Activated CD4-positive, CD25-positive, alpha-beta regulatory T cell treated with anti-CD3 and anti-CD28 coated beads, Interleukin-2, amount 50 U/mL, for 24 hours (primary cell): ENCODE measurements at regions not wholly inside any gene's neighbourhood (a gene's known extent, or its start where the extent isn't known, plus 50 kb on each side); places are given as distances from the start of the nearest gene placed in this dataset.
A peak's percentile ranks its signal among the peaks of the same experiment; 100 is the strongest.

ENCODE experiments used
- ATAC-seq, 2 donors: fragments of 150-1000 bp; cut with Tn5 transposase; one replicate each; pipeline ENCODE4 v1.10.0; 2021; ENCODE audit warnings: mild to moderate bottlenecking in 1 of 2, moderate library complexity in 1 of 2

DNA sequence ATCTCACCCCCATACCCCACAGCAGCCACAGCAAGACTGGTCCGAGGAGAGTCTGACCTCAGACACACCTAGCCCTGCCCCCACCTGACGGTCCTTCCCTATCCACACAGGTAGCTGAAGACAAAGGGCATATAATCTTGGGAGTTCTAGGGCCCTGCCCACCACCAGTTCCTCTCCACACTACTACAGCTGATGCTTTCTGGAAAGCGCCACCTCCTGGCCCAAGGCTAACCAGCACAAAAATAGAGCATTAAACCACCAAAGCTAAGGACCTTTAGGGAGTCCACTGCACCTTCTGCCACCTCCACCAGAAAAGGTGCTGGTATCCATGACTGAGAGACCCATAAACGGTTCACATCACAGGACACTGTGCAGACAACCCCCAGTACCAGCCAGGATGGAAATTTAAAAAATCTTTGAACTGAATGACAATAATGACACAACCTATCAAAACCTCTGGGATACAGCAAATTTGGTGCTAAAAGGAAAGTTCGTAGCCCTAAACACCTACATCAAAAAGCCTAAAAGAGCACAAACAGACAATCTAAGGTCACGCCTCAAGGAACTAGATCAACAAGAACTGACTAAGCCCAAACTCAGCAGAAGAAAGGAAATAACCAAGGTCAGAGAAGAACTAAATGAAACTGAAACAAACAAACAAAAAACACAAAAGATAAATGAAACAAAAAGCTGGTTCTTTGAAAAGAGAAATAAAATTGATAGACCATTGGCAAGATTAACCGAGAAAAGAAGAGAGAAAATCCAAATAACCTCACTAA, 122.1 kb upstream of the TPRG1 start:
- ATAC-seq = peak; percentile 49 to 74

GRCh38 chr3:189053322-189053721, 118.4 kb upstream of the TPRG1 start:
- ATAC-seq = no peak

GRCh38 chr3:189056646-189057335, 115.0 kb upstream of the TPRG1 start:
- ATAC-seq = no peak

GRCh38 chr3:189057369-189057768, 114.4 kb upstream of the TPRG1 start:
- ATAC-seq = no peak

- ATAC-seq = no peak
These were observed 113.7 kb upstream of the TPRG1 start for GRCh38 chr3:189058071-189058470.

DNA sequence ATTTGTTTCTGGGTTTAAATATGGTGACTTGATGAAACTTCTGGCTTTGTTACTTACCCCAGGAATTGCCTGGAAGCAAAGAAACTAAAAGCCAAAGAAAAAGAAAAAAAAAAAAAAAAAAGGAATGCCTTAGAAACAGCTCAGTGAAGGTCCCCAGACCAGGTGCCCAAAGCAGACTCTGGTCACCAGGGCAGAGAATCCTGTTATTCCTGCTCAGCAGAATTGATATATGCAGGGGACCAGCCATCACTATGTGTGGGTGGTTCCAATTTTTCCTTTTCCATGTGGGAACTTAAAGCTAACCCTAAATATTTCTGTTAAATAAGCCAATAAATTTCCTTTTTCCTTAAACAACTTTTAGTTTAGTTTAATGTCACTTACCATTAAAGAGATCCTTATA, 100.8 kb upstream of the TPRG1 start:
- no peak for ATAC-seq

DNA sequence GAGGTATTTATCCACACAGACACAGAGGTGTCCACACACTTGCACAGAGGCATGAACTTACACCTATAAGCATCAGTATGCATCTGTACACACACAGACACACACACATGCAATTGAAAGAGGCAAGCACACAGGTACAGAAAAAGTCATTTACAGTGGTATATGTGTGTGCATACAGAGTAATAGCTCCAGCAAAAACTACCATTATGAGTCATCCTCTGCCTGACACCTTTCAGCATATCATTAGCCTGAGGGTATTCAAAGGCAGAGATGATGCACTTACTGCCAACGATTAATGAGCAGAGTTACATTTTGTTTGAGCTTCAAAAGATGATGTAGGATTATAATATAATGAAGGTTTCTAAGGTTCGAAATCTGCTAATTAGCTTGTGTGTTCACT, 100.3 kb upstream of the TPRG1 start:
- peak; percentile 100 for ATAC-seq

DNA sequence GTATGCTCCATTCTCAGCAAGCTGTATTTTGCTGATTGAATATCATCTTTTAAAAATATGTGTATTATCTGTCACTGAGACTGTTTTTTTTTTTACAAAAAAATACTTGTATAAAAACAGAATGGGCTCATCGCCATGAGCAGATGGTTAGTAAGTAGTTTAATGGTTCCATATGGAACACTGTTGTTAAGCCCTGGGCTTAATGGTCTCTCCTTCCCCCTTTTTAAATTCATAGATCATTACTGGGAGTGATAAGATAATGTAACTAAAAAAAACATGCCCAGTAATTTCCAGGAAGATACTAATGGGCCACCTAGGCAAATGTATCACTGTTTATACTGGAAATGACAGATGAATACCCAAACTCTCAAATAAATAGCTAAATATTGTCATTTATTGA, 95.3 kb upstream of the TPRG1 start:
- no peak for ATAC-seq

- no peak for ATAC-seq
These were observed 91.0 kb upstream of the TPRG1 start for GRCh38 chr3:189080745-189081144.

GRCh38 chr3:189082666-189083427, 88.9 kb upstream of the TPRG1 start:
- ATAC-seq = no peak

DNA sequence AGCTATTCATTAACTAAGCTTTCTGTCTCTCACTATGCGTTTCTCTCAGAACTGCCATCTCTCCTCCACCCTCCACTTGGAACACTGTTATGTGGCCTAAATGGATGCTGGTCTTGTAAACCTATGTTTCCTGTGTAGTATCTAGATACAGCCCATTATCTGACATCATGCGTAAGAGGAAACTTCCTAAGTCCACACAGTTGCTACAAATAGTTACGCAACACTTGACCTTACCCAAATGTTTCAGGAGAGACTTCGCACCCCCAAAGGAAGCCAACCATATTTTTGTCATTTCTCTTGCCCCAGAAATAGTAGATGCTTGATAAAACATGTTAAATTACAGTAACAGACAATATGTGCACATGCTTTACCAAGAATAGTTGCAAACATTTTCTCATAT, 87.2 kb upstream of the TPRG1 start:
- ATAC-seq = no peak

GRCh38 chr3:189092547-189092946, 79.2 kb upstream of the TPRG1 start:
- no peak for ATAC-seq

DNA sequence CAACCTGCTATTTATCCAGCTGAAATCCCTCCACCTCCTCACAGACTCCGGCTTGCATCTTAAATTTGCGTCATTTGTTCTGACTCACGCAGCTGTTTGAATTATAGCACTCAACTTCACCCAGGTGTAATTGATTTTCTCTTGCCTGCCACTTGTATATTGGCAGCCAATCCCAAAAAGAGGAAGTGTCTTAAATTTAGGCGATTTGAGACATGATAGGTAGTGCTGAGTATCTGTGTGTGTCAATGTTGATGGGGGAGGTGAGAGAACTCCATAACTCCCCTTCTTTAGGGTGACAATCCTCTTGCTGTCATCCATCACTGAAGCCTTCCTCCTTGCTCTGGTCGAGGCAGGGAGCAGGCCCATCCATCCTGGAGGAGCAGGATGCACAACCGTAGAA, 77.2 kb upstream of the TPRG1 start:
- no peak for ATAC-seq

DNA sequence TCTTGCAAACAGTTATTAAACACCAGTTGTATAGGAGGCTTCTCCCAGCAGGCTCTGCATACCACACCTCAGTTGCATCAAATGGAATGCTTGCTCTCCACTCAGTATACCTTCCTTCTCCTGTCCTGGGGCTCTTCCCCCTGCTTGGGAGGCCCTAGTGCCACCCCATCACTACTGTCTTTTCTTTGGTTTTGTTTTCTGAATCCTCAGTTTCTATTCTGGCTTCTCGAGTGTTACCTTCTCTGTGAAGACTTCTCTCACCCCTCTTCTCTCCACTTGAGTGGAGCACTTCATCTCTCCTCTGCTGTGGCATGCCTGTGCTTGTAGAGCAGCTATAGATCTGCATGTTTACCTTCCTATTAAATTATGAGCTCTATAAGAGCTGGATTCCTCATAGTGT, 75.7 kb upstream of the TPRG1 start:
- ATAC-seq = no peak

- no peak for ATAC-seq
These were observed 72.7 kb upstream of the TPRG1 start for GRCh38 chr3:189099031-189099471.

DNA sequence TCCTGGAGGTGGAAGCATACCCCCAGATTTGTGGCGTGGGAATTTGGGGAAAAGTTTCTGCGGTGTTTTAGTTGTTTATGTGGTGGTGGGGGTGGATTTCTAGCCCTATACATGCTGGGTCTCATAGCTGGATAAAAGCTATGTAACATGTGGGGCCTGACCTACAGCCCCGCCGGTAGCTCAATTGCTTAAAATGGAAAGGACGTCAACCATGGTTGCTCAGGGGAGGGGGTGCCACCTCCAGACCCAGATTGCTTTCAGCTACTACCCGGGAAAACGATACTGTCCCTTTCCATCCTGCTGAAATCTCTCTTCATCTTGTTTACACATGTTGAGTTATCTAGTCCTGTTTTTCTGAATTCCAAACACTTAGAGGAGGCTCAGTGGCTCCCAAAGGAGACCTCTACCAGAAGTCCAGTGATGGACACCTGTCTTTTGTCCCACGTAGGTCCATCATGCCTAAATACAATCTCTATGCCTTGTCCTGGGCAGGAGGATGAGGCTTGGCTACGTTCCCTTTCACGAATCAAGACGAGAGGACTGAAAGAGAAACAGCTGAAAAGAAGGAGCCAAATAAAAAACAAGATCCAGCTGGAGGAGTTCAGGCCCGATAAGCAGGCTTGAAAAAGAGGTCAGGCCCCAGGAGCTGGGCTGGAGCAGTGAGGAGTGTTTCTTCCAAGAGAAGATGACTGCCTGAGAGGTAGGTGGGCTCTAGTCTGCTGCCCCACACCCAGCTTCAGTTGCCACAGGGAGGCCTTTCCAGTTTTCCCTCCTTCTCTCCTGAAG, 72.1 kb upstream of the TPRG1 start:
- no peak for ATAC-seq

DNA sequence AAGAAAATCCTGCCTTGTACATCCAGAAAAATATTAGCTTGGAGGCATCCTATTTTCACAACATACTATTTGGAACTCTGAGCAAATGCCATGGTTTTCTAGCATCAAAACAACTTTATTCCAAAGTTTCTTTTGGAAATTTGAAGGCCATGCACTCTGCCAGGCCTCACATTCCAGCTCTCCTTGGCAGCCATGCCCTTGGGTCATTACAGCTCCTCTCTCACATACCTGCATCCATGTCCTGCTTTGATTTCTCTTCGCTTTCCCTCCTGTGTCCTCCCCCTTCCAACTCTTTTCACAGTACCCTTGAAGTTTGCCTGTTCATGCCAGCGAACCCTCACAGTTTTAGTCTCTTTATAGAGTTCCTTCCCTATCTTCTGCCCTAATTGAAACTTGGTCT, 70.9 kb upstream of the TPRG1 start:
- ATAC-seq = no peak

DNA sequence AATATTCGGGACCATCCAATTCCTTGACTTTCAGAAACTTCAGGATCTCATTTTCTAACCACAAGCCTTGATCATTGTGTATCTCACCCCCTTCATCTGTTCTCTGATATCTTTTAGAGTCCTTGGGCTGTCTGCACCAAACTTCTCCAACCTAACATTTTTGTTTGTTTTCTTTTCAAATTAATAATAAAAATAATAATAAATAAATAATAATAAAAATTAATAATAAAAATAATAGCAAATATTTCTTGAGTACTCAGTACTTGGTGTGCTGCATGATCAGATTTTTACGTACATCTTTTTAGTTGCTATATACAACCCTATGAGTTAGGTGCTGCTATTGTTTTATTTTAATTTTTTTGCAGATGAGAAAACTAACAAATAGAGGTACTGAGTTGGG, 70.2 kb upstream of the TPRG1 start:
- ATAC-seq = no peak

GRCh38 chr3:189103208-189103607, 68.6 kb upstream of the TPRG1 start:
- no peak for ATAC-seq

- no peak for ATAC-seq
These were observed 63.7 kb upstream of the TPRG1 start for GRCh38 chr3:189108067-189108466.

DNA sequence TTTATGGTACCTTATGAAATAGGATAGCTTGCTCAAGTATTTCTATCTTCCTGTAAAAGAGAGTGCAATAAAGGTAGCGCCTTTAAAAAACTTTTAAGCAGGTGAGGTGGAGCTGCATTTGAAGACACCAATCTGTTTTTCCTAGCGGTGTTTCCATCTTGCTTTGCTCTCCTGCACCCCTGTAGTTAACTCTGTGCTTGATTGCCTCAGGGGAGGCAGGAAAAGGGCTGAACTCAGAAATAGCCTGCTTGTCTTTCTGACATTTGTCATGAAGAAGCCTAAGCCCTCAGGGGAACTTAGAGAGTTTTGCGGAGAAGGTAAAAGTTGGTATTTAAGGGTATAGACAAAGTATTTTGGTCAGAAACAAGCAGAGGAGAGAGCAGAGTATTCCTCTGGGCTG, 63.0 kb upstream of the TPRG1 start:
- ATAC-seq = no peak

DNA sequence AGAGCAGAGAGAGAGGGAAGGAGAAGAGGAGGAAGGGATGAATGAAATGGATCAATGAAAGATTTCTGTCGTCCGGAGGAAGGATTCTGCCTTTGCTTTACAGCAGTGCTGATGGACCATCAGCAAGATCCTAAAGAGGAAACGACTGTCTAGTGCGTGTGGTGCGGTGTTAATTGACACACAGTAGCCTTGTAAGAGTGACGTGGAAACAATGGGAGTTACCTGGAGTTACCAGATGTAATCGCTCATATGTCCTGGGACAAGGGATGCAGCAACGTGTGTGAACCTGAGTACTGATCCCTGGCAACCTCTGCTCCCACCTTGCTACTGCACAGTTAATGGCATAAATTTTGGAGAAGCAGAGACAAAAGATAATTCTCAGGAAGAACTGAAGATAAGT, 62.6 kb upstream of the TPRG1 start:
- no peak for ATAC-seq

- no peak for ATAC-seq
These were observed 54.7 kb upstream of the TPRG1 start for GRCh38 chr3:189117087-189117486.
